Psoas muscle (tissue), 7 donors: ENCODE measurements at regions not wholly inside any gene's neighbourhood (a gene's known extent, or its start where the extent isn't known, plus 50 kb on each side); places are given as distances from the start of the nearest gene placed in this dataset.
A peak's percentile ranks its signal among the peaks of the same experiment; 100 is the strongest.

ENCODE experiments used
- ATAC-seq, 4 donors: fragments of 200-7000 bp; cut with Tn5 transposase; one replicate each; pipeline ENCODE4 v1.9.1; 2020; ENCODE audit warnings: moderate library complexity in 3 of 4, mild to moderate bottlenecking in 2 of 4
- DNase-seq, 2 donors: peaks; one replicate each; pipeline ENCODE4 v3.0.0-alpha.2; 2020
- H3K27ac ChIP-seq: fragments of 200-600 bp; one replicate; pipeline ENCODE4 v1.8.0; 2022
- H3K27me3 ChIP-seq, 3 donors: fragments of 200-600 bp in 1 of 3; one replicate each; pipeline versions ENCODE4 v1.6.1 to v1.8.0; 2013 to 2022; ENCODE audit warnings: low read length in 2 of 3, mild to moderate bottlenecking in 2 of 3, moderate library complexity in 1 of 3; ENCODE audit not compliant: insufficient read depth in 3 of 3
- H3K36me3 ChIP-seq, 2 donors: fragments of 200-600 bp in 1 of 2; one replicate each; pipeline versions ENCODE4 v1.6.1 to v1.8.0; 2013 to 2022; ENCODE audit warnings: low read depth in 1 of 2, mild to moderate bottlenecking in 1 of 2, moderate library complexity in 1 of 2; ENCODE audit not compliant: insufficient read depth in 1 of 2
- H3K4me1 ChIP-seq: fragments of 200-600 bp; one replicate; pipeline ENCODE4 v1.8.0; 2022
- H3K4me3 ChIP-seq: fragments of 200-600 bp; one replicate; pipeline ENCODE4 v1.8.0; 2022; ENCODE audit warnings: mild to moderate bottlenecking
- H3K9me3 ChIP-seq: fragments of 200-600 bp; one replicate; pipeline ENCODE4 v1.8.0; 2022
- WGBS, 3 donors: extraction: QIAGEN DNeasy Blood & Tissue Kit; methylation state at CpG; one replicate each; pipeline versions ENCODE4 v1.1.6 to v1.1.7; 2013; 5-methylcytosine and 5-hydroxymethylcytosine counted together
- intact Hi-C, 2 donors: fragments of 100-400 bp; cut with DNase I; formaldehyde crosslinking; loops; one replicate each; pipeline versions ENCODE4 v1.11.0 to v1.14.2; 2022
- TF ChIP-seq, protein P1 (sequence below): fragments of 200-600 bp; IDR thresholded peaks from one replicate; pipeline ENCODE4 v1.8.0; 2022; ENCODE audit warnings: antibody characterized with exemption
- donor health status: healthy with polysubstance abuse.
- donor health status: DM: no; HTN: no; CAD: no; lungs with moderate emphysema.
- donor health status: Bipolar disorder and iron deficiency.
- donor health status: healthy.
- donor health status: DM: yes; HTN: yes; CAD: no.
- donor health status: DM: no; HTN: no; CAD: no.
- donor health status: DM: yes; HTN: yes; CAD: no.

- DNase-seq = no peak
- ATAC-seq = no peak
- Histone ChIP-seq H3K4me3 (no peak overlapping the region), H3K9me3 (no peaks in the 10 kb centered on the region), H3K27ac (no peak overlapping the region), H3K4me1 (no peaks in the 10 kb centered on the region), H3K27me3 (peaks cover 0 to 22% (median 10%) of the 10 kb centered on the region in 3 donors), H3K36me3 (no peaks in the 10 kb centered on the region)
- intact Hi-C loops = no loop called here
- WGBS, 3 donors = 49 to 55% (median 49%) methylated on average over 4 of the region's 4 CpGs
- TF ChIP-seq, protein P1, sequence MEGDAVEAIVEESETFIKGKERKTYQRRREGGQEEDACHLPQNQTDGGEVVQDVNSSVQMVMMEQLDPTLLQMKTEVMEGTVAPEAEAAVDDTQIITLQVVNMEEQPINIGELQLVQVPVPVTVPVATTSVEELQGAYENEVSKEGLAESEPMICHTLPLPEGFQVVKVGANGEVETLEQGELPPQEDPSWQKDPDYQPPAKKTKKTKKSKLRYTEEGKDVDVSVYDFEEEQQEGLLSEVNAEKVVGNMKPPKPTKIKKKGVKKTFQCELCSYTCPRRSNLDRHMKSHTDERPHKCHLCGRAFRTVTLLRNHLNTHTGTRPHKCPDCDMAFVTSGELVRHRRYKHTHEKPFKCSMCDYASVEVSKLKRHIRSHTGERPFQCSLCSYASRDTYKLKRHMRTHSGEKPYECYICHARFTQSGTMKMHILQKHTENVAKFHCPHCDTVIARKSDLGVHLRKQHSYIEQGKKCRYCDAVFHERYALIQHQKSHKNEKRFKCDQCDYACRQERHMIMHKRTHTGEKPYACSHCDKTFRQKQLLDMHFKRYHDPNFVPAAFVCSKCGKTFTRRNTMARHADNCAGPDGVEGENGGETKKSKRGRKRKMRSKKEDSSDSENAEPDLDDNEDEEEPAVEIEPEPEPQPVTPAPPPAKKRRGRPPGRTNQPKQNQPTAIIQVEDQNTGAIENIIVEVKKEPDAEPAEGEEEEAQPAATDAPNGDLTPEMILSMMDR = no peak
Measured at GRCh38 chr9:96084331-96084734, 208.8 kb downstream of the ERCC6L2 start.

DNA sequence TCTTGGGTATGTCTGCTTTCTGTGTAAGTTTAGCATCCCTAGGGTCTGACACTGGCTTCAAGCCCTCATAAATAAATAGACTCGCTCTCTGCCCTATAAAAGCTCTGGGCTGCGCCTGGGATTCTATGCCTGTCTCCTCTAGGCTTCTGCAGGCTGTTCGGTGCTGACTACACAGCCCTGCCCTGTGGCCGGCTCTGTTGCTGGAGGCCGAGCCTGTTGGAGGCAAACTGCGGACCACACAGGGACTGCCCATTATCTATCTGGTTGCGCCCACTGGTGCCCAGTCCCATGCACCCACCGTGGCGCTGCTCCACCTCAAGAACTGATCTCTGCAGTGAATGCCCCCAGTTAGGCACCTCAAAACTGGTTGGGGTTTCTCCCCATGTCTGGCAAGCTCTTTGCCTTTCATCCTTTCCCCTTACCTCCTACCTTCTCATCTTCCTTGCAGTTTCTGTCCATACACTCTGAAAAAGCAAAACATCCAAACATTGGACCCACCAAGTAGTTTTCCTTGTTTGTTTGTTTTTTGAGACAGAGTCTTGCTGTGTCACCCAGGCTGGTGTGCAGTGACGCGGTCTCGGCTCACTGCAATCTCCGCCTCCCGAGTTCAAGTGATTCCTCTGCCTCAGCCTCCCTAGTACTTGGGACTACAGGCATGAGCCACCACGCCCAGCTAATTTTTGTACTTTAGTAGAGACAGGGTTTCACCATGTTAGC is 207.2 kb downstream of the ERCC6L2 start:
- H3K4me1 ChIP-seq = no peaks in the 10 kb centered on the region
- TF ChIP-seq, protein P1 = no peak
- DNase-seq = no peak
- H3K27me3 ChIP-seq = peaks cover 0 to 12% (median 8%) of the 10 kb centered on the region in 3 donors
- no peak overlapping the region for H3K27ac ChIP-seq
- no peaks in the 10 kb centered on the region for H3K9me3 ChIP-seq
- no peaks in the 10 kb centered on the region for H3K36me3 ChIP-seq
- H3K4me3 ChIP-seq = no peak overlapping the region
- intact Hi-C loops = no loop called here
- 74 to 89% (median 76%) methylated on average over 15 of the region's 15 CpGs for WGBS, 3 donors
- no peak for ATAC-seq

- no peak overlapping the region for H3K4me3 ChIP-seq
- H3K9me3 ChIP-seq = no peaks in the 10 kb centered on the region
- TF ChIP-seq, protein P1 = no peak
- 60 to 82% (median 79%) methylated on average over 8 of the region's 8 CpGs for WGBS, 3 donors
- ATAC-seq (peak in 1 of 4 donors; percentile 40), DNase-seq (no peak)
- H3K36me3 ChIP-seq = no peaks in the 10 kb centered on the region
- peaks cover 0 to 3% (median 0%) of the 10 kb centered on the region in 3 donors for H3K27me3 ChIP-seq
- intact Hi-C loops = no loop called here
- no peak overlapping the region for H3K27ac ChIP-seq
- H3K4me1 ChIP-seq = no peaks in the 10 kb centered on the region
Measured at GRCh38 chr9:96080364-96080763, 204.9 kb downstream of the ERCC6L2 start.

DNA sequence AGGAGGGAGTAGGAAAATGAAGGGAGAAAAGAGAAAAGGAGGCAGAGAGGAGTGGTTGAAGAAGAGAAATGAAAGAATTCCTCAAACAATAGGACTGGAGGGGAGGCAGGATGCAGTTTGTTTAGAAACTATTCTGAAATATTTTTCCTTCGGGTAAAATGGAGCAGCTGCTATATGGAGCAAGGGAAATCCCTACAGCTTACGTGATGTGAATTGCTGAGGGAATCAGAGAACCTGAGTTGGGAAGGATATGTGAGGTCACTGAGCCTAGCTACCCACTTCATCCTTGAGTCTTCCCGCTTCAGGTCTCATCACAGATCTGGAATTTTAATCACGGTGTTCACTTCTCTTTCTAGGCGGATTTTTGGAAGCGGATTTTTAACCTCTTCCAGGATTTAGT is 204.3 kb downstream of the ERCC6L2 start:
- no peaks in the 10 kb centered on the region for H3K9me3 ChIP-seq
- H3K27me3 ChIP-seq = peaks cover 0 to 3% (median 0%) of the 10 kb centered on the region in 3 donors
- intact Hi-C loops = no loop called here
- no peaks in the 10 kb centered on the region for H3K36me3 ChIP-seq
- H3K4me3 ChIP-seq = no peak overlapping the region
- no peak overlapping the region for H3K27ac ChIP-seq
- no peaks in the 10 kb centered on the region for H3K4me1 ChIP-seq
- no peak for DNase-seq
- WGBS, 3 donors = 71 to 78% (median 74%) methylated on average over 6 of the region's 6 CpGs
- ATAC-seq = no peak
- TF ChIP-seq, protein P1 = no peak
